NCI-H1436 (cell line): ENCODE measurements at regions not wholly inside any gene's neighbourhood (a gene's known extent, or its start where the extent isn't known, plus 50 kb on each side); places are given as distances from the start of the nearest gene placed in this dataset.

Experiments used
- DNase-seq: peaks from one replicate; lab custom pipeline; 2025; lab: John Stamatoyannopoulos, UW

GRCh38 chr10:121240011-121240410 is 358.2 kb downstream of the FGFR2 start:
- no peak for DNase-seq

GRCh38 chr10:121240556-121240955 is 357.7 kb downstream of the FGFR2 start:
- DNase-seq, result no peak

- DNase-seq, result no peak
These were observed 356.9 kb downstream of the FGFR2 start for GRCh38 chr10:121241337-121241736.

DNA sequence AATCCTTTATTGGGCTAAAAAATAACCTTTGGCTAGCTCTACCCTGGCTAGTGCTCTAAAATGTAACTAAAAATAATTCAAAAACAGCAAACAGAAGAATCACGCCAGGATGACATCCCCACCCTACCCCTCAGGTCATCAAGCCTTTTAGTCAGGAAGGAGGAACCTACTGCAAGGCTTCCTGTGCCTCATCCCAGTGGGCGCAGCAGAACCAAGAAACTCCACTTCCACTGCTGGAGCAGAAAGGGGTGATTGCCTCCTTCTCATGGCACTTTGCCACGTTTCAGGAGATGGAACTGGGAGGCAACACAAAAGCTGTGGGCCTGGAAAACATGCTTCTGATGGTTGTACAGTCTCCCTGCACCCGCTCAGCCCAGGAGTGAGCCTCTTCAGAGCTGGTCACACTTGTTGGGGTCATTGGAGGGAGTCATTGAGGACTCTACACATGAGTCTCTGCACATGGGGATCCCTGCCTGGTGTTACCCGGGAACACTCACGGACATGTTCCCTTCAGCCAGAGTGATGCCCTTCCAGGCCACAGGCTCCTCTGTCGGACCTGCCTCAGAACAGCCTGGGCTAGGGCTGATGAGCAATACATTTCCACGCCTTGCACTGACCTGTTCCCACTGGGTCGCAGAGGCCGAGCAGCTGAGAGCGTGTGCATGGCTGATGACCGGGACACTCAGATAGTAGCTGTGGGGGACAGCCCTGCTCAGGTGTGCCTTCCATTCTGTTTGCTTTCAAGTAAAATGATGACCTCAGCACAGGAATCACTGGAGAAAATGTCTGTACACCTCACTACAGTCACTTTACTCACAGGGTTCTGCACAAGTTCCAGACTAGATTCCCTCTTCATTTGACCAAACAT is 355.3 kb downstream of the FGFR2 start:
- no peak for DNase-seq

DNA sequence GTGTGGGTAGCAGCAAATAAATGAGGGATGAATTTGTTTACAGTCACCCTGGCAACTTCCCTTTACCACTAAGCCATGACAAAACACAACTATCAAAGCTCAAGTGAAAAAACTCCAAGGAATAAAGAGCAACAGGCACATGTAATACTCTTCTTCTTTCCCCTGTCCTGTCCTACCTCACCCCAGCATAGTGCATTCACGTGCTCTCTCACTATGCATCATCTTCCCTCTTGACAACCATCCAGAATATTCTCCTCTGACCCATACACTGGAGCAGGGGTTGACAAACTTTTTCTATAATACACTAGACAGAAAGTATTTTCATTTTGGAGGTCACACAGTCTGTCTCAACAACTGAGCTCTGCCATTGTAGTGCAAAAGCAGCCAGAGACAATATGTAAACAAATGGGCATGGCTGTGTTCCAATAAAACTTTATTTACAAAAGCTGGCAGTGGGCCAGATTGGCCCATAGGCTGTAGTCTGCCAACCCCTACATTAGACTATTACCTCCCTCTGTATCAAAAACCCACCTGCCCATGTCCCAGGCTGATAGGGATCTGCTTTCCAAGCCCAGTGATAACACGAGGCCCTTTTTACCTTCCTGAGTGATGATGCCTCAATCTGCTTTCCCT is 354.5 kb downstream of the FGFR2 start:
- no peak for DNase-seq

DNA sequence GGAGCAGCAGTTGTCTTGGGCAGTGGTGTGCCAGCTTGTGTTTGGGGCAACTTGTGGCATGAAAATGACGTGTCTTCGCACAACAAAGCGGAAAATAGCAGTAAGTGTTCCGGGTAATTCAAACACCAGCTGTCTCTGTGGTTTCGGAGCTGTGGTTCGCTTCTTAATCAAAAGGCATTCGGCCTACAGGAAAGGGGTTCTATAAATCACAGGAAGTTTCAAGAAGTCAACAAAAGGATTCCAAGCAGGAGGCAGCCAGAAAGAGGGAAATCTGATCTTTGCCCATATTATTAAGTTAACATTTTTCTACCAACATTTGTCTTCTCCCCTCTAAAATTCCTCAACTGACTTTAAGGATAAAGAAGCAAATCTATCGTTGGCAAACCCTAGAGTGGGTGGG is 353.4 kb downstream of the FGFR2 start:
- no peak for DNase-seq

GRCh38 chr10:121245754-121246153 is 352.5 kb downstream of the FGFR2 start:
- DNase-seq, result no peak

GRCh38 chr10:121248266-121248665 is 350.0 kb downstream of the FGFR2 start:
- no peak for DNase-seq

- no peak for DNase-seq
These were observed 347.1 kb downstream of the FGFR2 start for GRCh38 chr10:121250995-121251764.

- DNase-seq, result no peak
These were observed 345.5 kb downstream of the FGFR2 start for GRCh38 chr10:121252756-121253155.

DNA sequence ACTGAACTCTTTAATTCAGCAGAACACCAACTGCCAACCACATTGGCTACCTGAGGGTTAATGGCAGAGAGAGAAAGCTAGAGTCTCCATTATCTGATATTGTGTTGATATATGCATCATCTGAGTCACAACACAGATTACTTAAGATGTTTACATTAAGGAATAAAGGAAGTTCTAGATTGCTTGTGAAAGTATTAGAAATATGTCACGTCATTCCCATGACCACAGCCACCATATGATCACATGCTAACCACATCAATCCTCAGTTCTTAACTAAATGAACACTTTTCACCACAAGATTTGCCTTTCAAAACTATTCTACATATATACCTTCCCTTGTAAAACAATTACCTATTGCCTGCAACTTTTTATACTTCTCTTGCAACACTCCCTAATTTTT is 337.9 kb downstream of the FGFR2 start:
- no peak for DNase-seq

DNA sequence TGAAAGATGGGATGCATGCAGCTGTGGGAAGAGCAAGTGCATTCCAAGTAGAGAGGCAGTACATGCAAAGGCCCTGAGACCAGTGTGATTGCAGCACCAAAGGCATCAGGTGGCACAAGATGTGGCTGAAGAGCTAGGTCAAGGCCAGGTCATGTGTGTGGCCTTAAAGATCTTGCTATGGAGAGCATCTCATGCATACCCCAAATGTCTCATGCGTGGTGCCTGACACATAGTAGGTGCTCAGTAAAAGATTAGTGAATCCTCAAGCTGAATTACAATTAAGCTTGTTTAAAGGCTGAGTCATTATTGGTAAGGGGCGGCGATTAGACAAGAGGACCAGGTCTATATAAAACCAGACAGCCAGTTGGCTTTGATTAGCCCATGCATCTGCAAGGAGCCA is 336.6 kb downstream of the FGFR2 start:
- no peak for DNase-seq

GRCh38 chr10:121262774-121263430 is 335.3 kb downstream of the FGFR2 start:
- DNase-seq, result no peak

GRCh38 chr10:121263431-121263783 is 334.8 kb downstream of the FGFR2 start:
- DNase-seq, result no peak

- DNase-seq, result no peak
These were observed 332.7 kb downstream of the FGFR2 start for GRCh38 chr10:121265360-121266123.

DNA sequence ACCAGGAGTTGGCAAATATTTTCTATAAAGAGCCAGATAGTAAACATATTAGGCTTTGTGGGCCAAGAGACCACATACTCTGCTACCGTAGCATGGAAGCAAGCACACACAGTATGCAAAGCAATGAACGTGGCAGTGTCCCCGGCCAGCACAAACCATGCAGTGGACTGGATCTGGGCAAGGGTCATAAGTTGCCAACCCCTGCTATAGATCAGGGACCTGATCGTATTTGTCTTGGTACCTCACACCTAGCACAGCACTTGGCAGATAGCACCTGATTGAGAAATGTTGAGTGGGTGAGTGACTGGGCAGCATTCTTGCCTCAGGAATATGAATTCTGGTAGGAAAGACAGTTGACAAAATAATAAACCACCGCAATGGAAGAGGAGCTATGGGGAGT is 331.9 kb downstream of the FGFR2 start:
- no peak for DNase-seq

DNA sequence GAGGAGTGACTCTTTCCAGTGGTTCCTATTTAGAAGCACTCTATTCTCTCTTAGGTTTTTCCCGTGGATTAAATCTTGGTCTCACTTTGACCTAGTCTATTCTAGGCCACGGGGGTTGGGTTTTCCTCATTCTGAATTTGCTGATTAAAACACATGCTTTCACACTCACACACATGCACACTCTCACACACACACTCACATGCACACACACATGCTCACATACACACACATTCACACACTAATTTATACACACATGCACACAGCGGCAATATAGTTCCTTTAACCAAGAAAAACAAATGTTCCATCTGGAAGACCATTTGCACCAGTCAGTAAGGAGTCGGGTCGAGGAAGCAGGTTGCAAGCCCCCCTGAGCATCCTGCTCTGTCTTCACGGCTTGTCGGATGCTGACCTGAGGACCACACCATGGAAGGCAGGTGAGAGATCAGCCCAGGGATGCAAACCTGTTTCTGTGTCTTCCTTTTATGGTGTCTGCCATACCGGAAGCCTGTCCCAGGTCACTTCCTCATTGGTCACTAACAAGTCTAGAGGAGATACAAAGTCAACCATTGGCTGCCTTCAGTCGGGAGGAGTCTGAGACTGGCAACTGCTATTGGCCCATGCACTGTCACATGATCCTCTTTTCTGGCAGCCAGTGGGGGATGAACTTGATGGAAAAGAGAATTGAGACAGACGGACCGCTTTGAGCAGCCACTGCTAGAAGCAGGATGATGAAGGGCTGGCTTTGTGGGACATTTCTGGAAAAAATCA is 330.8 kb downstream of the FGFR2 start:
- no peak for DNase-seq

- DNase-seq, result no peak
These were observed 329.9 kb downstream of the FGFR2 start for GRCh38 chr10:121268363-121268762.

GRCh38 chr10:121268863-121269432 is 329.3 kb downstream of the FGFR2 start:
- DNase-seq, result no peak

DNA sequence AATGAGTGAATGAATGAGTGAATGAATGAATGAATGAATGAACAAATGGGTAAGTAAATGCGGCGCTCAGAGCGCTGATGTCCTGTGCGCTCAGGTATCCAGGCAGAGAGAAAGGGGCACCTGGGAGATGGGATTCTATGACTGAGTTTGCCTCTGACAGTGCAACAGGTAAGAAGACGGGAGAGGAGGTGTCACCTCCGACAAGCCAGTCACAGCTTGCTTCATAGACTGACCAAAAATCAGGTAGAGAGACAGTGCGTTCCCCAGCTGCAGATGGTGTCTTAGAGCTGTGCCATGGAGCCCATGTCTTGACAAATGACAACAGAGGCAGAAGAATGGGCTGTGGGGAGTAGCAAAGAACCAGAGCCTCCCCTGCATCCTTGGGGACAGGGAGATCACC is 327.3 kb downstream of the FGFR2 start:
- DNase-seq, result no peak

DNA sequence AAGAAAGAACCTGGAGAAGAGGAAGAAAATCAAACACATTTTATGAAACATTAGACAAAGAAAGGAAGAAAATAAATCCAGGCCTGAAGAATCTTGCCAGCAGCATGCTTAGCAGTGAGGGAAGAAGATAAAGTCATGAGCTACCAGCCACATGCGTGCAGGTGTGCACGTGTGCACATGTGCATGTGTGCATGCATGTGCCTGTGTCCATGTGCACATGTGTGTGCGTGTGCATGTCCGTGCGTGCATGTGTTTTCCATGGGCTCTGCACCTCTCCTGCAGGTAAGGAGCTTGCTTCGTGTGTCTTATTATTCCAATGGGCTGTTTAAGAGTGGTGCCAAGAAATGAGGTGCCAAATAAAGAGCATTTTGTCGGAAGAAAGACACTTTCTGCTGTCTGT is 322.2 kb downstream of the FGFR2 start:
- no peak for DNase-seq
